ENCODE measurements at regions not wholly inside any gene's neighbourhood (a gene's known extent, or its start where the extent isn't known, plus 50 kb on each side); places are given as distances from the start of the nearest gene placed in this dataset.
A peak's percentile ranks its signal among the peaks of the same experiment; 100 is the strongest.
"Not testable (repeated sequence)": the region's sequence is repeated elsewhere in the genome, so short reads cannot be mapped to it uniquely, and the experiment has no call there.

DNA sequence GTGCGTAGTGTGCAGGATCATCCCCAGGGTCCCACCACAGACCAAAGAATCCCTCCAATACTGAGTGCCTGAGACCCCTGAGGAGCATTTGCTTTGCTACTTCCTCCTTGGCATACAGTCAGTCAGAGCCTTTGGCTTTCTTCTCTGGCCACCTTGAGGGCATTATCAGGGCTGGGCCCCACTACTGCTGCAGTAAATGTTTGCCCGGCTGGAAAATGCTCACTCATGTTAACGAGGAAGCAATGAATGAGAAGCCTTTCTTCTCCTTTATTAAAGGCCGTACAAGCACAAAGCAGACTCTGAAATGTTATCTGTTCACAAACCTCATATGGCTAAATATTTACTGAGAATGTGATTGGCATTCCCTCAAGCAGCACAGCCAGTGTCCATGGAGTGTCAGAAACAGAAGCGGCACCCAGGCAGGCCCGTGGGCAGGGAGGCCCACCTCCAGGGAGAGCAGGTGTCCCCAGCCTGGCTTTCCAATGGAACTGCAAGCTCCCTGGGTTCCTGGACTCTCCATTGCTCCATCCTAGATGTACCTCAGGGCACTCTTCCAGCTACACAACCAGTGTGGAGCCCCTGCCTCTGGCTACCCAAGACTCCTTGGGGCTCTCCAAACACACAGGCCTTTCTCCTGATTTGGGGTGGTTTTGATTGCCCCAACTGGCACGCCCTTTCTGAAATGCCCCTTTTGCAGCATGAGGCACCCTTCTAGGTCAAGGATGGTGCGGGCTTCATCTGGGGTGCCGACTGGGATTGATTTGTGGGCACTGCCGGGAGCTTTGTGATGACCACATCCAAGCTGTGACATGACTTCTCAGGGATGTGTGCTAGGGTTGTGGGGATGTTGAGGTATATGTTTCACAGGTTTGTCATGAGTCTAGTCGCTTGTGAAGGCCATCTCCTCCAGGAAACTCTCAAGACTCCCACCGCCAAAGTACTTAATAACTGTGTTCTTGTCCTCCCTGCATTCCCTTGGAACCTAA is 195.6 kb downstream of the FAM43A start:
- no peak for DNase-seq (ENCODE audit: low read depth, low spot score)

DNA sequence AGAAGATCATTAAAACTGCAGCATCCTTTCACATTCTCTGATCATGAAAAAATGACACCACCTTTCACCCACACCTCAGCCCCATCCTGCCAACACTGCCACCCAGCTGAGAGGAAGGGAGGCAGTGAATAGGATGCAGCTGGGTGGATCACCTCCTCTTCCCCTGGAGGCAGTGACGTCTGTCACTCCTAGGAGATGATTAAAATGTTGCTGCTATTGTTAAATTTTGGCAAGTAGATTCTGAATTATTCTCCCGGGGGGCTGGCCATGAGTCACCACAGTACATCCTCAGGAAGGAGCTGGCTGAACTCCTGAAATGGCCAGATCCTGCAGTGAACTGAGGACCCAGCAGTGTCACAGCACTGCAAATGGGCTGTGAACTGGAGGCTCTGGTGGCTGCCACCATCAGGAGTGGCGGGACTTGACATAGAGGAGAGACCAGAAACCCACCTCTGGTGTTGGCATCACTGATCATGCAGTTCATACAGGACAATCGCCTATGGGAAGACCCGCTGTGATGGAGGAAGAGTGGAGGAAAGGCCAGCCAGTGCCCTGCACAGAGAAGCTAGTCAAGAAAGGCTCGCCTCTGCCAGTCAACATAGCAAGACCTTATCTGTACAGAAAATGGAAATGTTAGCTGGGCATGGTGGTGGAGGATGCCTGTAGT is 199.1 kb downstream of the FAM43A start:
- no peak for DNase-seq (ENCODE audit: low read depth, low spot score)

GRCh38 chr3:194885766-194886165 is 200.1 kb downstream of the FAM43A start:
- no peak for DNase-seq (ENCODE audit: low read depth, low spot score)

- no peak for DNase-seq (ENCODE audit: low read depth, low spot score)
These were observed 201.2 kb downstream of the FAM43A start for GRCh38 chr3:194886836-194887235.

- DNase-seq (ENCODE audit: low read depth, low spot score) = not testable (repeated sequence)
These were observed 202.4 kb downstream of the FAM43A start for GRCh38 chr3:194888062-194888461.

- no peak for DNase-seq (ENCODE audit: low read depth, low spot score)
These were observed 203.2 kb downstream of the FAM43A start for GRCh38 chr3:194888916-194889315.

GRCh38 chr3:194890091-194890490 is 204.4 kb downstream of the FAM43A start:
- no peak for DNase-seq (ENCODE audit: low read depth, low spot score)

DNA sequence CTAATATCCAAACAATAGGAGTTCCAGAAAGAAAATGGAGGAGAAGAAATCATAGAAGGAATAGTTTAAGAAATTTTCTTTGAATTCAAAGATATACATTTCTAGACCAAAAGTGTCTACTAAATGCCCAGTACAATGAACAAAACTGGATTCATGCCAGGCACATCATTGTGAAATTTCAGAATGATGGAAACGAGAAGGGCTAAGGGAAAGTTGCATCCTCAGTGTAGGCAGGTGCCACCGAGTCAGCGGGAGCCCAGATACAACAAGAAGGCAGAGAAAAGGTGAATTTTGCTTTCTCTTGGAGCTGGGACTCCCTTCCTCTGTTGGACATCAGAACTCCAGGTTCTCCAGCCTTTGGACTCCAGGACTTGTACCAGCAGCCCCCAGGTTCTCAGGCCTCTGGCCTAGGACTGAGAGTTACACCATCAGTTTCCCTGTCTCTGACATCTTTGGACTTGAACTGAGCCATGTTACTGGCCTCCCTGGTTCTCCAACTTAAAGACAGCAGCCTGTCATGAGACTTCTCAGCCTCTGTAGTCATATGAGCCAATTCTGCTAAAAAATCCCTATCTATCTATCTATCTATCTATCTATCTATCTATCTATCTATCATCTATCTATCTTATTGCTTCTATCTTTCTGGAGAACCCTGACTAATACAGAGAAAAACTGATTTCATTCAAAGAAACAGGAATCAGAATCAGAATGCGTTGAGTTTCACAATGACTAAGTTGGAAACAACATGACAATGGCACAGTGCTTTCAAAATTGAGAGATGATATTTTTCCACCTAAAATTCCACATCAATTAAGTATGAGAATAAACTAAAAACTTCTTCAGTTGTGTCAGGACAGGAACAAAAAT is 207.7 kb downstream of the FAM43A start:
- no peak for DNase-seq (ENCODE audit: low read depth, low spot score)

DNA sequence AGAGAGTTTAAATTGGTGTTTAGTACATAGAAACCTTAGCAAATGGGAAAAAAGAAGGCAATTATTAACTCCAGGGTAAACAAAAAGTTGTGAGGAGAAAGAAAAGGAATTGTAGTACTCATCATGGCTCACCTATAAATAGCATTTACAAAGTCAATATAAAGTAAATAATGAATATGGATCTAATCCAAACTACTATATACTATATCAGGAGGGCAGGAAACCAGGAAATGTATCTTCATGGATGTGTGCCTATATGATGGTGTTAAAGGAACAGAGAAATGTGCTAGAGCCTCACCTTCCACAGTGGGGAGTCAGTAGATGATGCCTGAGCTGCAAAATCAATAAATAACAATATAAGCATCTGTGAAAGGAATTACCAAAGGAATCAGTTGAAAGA is 208.9 kb downstream of the FAM43A start:
- no peak for DNase-seq (ENCODE audit: low read depth, low spot score)

DNA sequence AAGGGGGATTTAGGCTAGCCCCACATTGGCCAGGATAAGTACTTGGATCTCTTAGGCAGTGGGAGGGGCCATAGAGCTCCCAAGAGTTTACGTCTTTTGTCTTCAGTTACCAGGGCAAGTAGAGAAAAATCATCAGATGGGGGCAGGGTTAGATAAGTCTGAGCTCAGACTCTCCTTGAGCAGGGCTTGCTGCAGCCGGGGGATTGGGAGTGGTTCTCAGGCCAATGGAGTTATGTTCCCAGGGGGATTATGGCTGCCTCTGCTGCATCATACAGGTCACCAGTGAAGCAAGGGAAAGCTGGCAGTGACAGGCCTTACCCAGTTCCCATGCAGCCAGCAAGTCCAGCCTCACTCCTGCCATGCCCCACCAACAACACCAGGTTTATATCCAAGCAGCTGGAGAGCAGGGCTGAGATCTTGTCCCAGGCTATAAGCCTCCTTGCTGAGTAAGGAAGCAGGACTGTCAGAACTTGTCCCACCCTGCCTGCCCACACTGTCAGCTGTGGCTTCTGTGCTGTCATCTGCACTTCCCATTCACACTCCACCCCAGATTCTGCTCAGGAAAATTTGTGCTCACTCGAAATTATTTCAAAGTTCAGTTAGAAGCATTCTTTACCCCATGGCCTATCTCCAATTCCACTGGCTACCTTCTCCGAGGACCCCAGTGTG is 215.3 kb downstream of the FAM43A start:
- no peak for DNase-seq (ENCODE audit: low read depth, low spot score)

- not testable (repeated sequence) for DNase-seq (ENCODE audit: low read depth, low spot score)
These were observed 217.8 kb downstream of the FAM43A start for GRCh38 chr3:194903447-194903846.

DNA sequence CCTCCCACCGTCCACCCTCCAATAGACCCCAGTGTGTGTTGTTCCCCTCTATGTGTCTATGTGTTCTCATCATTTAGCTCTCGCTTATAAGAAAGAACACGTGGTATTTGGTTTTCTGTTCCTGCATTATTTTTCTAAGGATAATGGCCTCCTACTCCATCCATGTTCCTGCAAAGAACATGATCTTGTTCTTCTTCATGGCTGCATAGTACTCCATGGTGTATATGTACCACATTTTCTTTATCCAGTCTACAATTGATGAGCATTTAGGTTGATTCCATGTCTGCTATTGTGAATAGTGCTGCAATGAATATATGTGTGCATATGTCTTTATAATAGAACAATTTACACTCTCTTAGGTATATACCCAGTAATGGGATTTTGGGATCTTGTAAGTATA is 219.3 kb downstream of the FAM43A start:
- DNase-seq (ENCODE audit: low read depth, low spot score) = not testable (repeated sequence)

DNA sequence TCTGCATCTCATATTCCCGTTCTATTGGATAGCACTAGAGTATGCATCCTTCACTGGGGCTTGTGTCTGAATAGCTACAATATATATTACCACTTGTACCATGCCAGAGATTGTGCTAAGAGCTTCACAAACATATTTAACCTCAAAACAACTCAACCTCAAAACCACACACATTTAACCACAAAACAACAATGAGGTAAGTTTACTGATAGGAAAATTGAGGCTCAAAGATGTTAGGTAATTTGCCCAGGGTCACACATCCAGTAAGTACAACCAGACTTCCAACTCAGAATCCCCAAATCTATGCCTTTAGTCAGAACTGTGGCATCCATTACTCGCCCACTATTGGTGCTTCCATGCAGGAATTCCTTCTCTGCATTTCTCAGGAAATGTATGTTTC is 220.0 kb downstream of the FAM43A start:
- peak; percentile 72 for DNase-seq (ENCODE audit: low read depth, low spot score)

GRCh38 chr3:194906229-194906629 is 220.5 kb downstream of the FAM43A start:
- DNase-seq (ENCODE audit: low read depth, low spot score) = peak; percentile 37

GRCh38 chr3:194906970-194907629 is 221.4 kb downstream of the FAM43A start:
- DNase-seq (ENCODE audit: low read depth, low spot score) = peak; percentile 11

- DNase-seq (ENCODE audit: low read depth, low spot score) = no peak
These were observed 222.1 kb downstream of the FAM43A start for GRCh38 chr3:194907811-194908210.

DNA sequence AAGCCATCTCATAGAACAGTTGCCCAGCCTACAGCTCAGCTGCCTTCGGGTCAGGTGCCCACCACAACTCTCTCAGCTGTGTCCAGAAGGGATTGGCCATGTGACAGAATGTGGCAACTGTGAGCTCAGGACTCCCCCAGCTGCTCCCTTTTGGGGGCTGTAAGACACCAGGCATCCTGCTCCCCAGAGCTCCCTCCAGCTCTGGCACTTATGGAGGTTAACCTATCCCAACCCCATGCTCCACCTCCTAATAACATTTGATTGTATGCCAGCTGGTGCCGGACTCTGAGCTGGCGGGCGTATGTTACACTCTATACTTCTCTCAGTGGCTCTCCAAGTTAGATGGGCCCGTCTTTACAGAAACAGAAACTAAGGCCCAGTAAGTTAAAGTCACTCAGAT is 222.8 kb downstream of the FAM43A start:
- no peak for DNase-seq (ENCODE audit: low read depth, low spot score)

GRCh38 chr3:194908972-194909371 is 223.3 kb downstream of the FAM43A start:
- DNase-seq (ENCODE audit: low read depth, low spot score) = no peak

GRCh38 chr3:194910414-194910984 is 224.8 kb downstream of the FAM43A start:
- no peak for DNase-seq (ENCODE audit: low read depth, low spot score)

- no peak for DNase-seq (ENCODE audit: low read depth, low spot score)
These were observed 227.6 kb downstream of the FAM43A start for GRCh38 chr3:194913316-194913715.

All from astrocyte of the hippocampus (primary cell).